Renal cortex interstitium (tissue), 11 donors: ENCODE measurements at regions not wholly inside any gene's neighbourhood (a gene's known extent, or its start where the extent isn't known, plus 50 kb on each side); places are given as distances from the start of the nearest gene placed in this dataset.
"Not testable (repeated sequence)": the region's sequence is repeated elsewhere in the genome, so short reads cannot be mapped to it uniquely, and the experiment has no call there.

ENCODE experiments used
- DNase-seq, 11 donors: peaks; one replicate each; pipeline ENCODE4 v3.0.0-alpha.2; 2013; ENCODE audit warnings: low read depth in 9 of 11, low spot score in 4 of 11; ENCODE audit errors: extremely low read depth in 1 of 11

GRCh38 chr13:89003656-89004055 is 1332.5 kb downstream of the SLITRK5 start:
- no peak for DNase-seq

- no peak for DNase-seq
These were observed 1340.4 kb downstream of the SLITRK5 start for GRCh38 chr13:89011615-89012014.

GRCh38 chr13:89027694-89028306 is 1356.6 kb downstream of the SLITRK5 start:
- no peak for DNase-seq

- DNase-seq = no peak
These were observed 1357.9 kb downstream of the SLITRK5 start for GRCh38 chr13:89029062-89029461.

- no peak for DNase-seq
These were observed 1362.8 kb downstream of the SLITRK5 start for GRCh38 chr13:89034015-89034414.

GRCh38 chr13:89052699-89053098 is 1381.5 kb downstream of the SLITRK5 start:
- no peak for DNase-seq

- no peak for DNase-seq
These were observed 1382.2 kb downstream of the SLITRK5 start for GRCh38 chr13:89053418-89053817.

GRCh38 chr13:89057274-89057673 is 1386.1 kb downstream of the SLITRK5 start:
- no peak for DNase-seq

GRCh38 chr13:89057862-89058261 is 1386.7 kb downstream of the SLITRK5 start:
- no peak for DNase-seq

GRCh38 chr13:89061821-89062220 is 1390.7 kb downstream of the SLITRK5 start:
- no peak for DNase-seq

- DNase-seq = peak; percentile 13 to 46 (median 34)
These were observed 1395.8 kb downstream of the SLITRK5 start for GRCh38 chr13:89066868-89067466.

- no peak for DNase-seq
These were observed 1401.8 kb downstream of the SLITRK5 start for GRCh38 chr13:89072979-89073378.

- no peak for DNase-seq
These were observed 1405.5 kb downstream of the SLITRK5 start for GRCh38 chr13:89076622-89077021.

GRCh38 chr13:89082623-89083022 is 1411.5 kb downstream of the SLITRK5 start:
- DNase-seq = no peak

GRCh38 chr13:89088107-89088506 is 1416.9 kb downstream of the SLITRK5 start:
- DNase-seq = not testable (repeated sequence)

GRCh38 chr13:89097994-89098393 is 1426.8 kb downstream of the SLITRK5 start:
- no peak for DNase-seq

- no peak for DNase-seq
These were observed 1442.6 kb downstream of the SLITRK5 start for GRCh38 chr13:89113744-89114143.

GRCh38 chr13:89115307-89115706 is 1444.1 kb downstream of the SLITRK5 start:
- DNase-seq = no peak

GRCh38 chr13:89136678-89137077 is 1465.5 kb downstream of the SLITRK5 start:
- DNase-seq = no peak

GRCh38 chr13:89150362-89150761 is 1479.2 kb downstream of the SLITRK5 start:
- no peak for DNase-seq

GRCh38 chr13:89153941-89154340 is 1482.8 kb downstream of the SLITRK5 start:
- DNase-seq = no peak
